Stimulated activated CD4-positive, alpha-beta T cell treated with anti-CD3 and anti-CD28 coated beads, Interleukin-1b, Interleukin-23, amount 100 ng/mL, for 24 hours (primary cell): ENCODE measurements at regions not wholly inside any gene's neighbourhood (a gene's known extent, or its start where the extent isn't known, plus 50 kb on each side); places are given as distances from the start of the nearest gene placed in this dataset.

ENCODE experiments used
- DNase-seq, 4 experiments: peaks; one replicate each; pipeline ENCODE4 v3.0.0-alpha.2; 2020; ENCODE audit warnings: low read depth in 4 of 4, low spot score in 1 of 4

DNA sequence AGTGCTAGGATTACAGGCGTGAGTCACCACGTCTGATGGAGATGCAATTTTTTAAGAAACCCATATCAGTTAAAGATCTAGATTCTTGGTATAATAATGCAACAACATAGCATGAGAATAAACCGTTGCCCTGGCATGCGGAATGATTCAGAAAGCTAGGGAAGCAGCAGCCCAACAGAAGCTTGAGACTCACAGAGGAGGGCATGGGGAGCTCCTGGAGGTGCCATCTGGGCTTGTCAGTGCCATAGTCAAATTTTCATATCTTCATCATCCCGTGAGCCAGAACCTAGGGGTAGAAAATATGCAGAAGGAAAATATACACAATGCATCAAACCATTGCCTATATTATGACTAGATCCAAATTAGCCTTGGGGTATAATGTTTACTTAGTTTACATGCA lies 118.7 kb upstream of the ADAMTS16 start:
- DNase-seq: no peak

DNA sequence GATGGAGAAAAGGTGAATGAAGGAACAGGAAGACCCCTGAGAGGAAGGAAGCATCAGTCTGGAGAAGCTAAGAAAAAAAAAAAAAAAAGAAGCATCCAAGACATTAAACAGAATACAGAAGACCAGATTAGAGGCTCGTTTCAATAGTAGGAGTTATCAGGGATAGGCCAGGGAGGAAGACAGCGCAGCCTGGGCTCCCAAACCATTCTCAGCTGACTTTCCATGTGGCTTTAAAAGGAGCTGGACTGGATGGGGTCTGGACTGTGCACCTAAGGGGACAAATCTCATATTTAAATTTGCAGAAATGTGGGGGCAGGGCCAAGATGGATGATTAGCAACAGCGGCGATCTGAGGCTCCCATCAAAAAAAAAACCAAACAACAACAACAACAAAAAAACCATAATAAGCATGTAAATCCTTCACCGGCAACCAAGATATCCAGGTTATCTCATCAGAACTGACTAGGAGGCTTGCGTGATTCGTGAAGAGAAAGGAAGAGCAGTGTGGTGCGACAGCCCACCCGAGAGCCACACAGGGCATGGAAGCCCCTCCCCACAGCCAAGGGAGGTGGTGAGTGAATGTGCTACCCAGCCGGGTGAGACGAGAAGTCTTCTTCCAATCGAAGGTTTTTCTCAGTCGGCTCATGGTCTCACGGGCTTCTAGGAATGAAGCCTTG lies 114.9 kb upstream of the ADAMTS16 start:
- no peak for DNase-seq

DNA sequence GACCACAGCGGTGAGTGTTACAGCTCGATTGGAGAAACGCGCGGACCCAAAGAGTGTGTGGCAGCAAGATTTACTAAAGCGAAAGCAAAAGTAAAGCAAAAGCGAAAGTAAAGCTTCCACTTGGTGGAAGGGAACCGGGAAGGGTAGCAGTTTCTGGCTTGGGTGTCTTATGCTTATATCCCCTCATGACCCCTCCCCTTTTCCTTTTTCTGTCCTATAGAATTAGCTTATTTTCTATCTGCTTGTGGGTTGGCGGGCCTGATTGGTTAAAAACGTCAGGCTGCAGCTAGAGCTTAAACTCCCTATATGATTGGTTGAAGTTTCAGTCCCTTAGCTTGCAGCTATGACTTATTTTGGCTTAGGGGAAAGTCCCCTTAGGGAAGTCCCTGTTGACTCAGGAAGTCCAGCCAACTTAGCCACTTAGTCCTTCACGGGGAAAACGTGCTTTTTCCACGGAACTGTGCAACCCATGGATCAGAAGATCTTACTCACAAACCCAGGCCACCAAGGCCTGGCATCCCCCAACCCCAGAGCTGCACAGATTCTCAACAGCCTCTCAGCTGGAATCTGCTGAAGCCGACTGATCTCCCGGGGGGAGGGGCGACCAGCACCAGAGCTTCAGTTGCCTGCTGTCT lies 114.2 kb upstream of the ADAMTS16 start:
- no peak for DNase-seq

DNA sequence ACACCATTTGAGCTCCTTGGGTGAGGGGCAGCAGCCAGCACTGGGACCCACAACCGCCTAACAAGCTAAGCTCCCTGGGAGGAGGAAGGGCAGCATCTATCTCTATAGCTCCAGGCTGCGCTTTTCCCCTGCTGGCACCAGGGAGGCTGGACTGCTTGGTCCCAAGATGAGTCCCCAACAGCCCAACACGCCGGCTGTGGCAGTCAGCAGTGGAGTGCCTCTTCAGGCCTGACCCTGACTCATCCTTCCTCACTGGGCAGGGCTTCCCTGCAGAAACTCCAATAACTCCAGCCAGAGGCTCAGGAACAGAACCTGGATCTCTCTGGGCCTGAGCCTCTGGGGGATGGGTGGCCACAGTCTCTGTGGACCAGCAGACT lies 113.7 kb upstream of the ADAMTS16 start:
- no peak for DNase-seq

DNA sequence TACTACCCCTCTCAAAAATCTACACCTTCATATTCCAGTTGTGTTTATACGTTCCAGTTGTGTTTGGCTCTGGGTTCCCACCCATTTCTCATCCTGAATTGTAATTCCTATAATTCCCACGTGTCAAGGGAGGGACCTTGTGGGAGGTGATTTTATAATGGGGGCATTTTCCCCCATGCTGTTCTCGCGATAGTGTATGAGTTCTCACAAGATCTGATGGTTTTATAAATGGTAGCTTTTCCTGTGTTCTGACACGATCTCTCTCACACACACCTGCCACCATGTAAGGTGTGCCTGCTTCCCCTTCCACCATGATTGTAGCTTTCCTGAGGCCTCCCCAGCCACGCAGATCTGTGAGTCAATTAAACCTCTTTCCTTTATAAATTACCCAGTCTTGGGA lies 108.5 kb upstream of the ADAMTS16 start:
- no peak for DNase-seq

DNA sequence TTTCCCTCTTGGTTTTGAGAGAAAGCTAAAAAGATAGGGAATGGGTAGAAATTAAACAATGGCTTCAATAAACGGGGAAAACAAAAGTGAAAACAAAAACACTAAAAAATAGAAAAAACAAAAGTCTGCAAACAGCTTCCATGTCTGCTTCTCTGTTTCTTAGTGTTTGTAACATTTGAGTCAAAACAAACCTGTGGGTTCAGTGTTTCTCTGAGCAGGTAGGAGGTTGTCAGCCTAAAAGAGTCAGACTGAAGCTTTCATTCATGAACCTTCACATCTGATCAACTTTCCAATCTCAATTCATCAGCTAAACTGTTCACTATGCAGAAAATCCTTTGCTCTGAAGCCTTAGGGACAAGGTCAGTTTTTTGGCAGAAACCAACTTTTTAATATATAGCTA lies 102.5 kb upstream of the ADAMTS16 start:
- DNase-seq: no peak

DNA sequence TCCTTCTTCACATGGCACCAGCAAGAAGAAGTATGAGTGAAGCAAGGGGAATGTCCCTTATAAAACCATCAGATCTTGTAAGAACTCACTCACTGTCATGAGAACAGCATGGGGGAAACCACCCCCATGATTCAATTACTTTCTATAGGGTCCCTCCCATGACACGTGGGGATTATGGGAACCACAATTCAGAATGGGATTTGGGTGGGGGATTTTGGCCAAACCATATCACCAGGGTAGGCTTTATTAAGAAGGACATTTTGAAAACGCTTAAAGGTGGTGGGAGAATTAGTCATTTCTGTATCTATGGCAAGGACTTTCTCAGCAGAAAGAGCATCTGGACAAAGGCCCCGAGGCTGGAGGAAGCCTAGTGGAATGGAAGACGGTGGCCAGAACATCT lies 100.2 kb upstream of the ADAMTS16 start:
- DNase-seq: no peak

DNA sequence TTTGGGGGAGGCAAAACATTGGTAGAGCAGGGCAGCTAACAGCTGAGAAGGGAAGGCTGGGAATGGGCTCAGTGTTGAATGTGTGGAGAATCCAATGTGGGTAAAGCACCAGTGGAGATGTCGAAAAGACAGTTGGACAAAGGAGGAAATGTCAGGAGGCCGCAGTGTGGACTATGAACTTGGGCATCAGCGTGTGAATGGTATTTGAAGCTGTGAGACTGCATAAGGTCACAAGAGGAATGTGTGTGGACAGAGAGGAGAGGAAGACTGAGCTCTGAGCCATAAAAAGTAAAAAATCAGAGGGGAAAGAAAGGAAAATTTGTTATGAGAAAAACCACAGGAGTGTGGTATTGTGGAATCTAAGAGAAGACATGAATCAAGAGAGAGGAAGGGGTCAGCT lies 99.4 kb upstream of the ADAMTS16 start:
- DNase-seq: no peak

DNA sequence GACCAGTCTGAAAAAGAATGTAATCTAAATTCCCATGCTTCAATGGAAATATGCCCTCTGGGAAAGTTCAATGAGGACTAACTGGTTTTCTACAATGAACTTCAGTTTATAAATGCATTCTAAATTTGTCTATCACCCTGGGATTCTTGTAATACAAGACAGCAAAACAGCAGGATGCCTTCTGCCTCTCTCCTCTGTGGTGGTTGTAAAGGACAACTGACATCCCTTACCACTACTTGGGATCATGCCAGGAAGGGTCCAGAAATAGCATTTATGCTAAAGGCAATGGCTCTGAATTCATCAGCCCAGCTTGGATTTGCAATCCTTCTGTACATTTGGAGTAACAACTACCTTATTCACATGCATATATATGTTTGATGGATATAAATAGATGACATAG lies 97.3 kb upstream of the ADAMTS16 start:
- no peak for DNase-seq

DNA sequence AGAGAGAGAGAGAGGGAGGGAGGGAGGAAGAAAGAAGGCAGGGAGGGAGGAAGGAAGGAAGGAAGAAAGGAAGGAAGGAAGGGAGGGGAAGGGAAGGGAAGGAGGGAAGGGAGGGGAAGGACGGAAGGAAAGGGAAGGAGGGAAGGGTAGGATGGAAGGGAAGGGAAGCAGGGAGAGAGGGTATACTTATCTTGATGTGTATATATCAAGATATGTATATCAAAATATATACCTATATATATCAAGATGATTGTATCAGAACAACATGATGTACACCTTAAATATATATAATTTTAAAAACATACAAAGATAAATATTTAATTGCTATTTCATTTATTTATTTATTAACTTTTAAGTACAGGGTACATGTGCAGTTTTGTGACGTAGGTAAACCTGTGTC lies 96.8 kb upstream of the ADAMTS16 start:
- no peak for DNase-seq

DNA sequence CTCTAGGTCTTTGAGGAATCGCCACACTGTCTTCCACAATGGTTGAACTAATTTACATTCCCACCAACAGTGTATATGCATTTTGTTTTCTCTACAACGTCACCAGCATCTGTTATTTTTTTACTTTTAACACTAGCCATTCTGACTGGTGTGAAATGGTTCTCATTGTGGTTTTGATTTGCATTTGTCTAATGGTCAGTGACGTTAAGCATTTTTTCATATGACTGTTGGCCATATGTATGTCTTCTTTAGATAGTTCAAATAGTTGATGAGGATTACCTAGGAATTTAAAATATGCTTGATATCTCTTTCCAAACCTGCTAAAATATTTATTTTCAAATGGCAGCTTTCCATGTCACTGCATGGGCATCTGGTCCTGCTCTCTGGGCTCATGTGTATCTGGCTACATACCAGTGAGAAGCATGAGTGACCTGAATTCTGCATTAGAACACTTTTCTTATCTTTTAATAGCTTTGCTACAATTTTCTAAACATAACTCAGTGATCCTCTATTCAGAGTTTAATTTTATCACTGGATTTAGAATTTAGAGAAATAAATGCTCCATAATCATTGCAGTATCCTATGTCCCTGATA lies 95.8 kb upstream of the ADAMTS16 start:
- no peak for DNase-seq

DNA sequence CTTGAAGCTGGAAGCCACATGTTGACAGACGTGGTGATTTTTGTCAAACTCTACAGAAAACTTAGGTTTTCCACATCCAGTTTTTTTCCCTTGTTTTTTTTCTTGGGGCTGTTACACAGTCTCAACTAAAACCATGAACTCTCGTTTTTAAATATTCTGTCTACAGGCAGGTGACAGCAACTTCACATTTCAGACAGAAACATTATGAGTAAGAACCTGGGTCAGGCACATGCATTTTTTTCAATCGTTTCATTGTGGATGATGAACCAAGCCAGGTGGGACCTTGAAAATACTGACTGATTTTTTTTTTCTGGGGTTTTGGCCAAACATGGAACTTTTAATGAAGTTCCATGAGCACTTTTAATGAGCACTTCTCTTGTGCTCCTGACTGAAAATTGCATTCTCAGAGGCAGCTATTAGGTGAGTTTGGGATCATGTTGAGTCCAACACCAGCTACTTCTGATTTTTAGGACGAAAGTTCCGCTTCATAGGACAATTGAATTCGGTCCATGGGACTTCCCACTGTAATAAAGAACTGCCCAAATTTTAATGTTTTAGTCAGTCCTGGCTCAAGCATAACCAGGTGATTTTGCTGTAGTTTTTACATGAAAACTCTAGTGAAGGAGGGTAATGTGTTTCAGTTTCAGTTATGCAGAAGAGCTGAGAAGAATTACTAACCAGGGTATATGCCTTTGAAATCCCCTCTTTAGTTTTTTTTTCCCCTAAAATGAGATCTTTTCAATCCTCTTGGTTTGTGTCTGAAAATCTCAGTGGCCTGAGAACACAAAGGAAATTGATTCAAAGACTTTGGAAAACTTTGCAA lies 93.2 kb upstream of the ADAMTS16 start:
- no peak for DNase-seq

DNA sequence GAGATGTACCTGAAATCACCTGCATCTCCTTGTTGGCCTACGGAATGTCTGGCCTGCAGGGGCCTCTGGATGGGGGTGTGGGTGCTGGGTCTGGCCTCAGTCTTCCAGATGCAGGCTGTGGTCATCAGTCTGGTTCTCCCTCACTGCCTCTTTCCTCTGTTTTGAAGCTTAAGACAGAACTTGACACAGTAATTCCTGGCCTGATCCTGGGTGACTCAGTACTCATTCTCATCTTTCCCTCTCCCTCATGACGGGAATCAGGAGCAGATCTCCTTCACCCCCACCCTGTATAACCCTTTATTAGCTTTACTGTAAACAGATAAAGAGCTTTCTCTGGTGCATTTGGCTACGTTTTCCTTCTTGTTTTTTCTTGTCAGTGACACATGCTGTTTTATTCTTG lies 89.3 kb upstream of the ADAMTS16 start:
- DNase-seq: no peak

DNA sequence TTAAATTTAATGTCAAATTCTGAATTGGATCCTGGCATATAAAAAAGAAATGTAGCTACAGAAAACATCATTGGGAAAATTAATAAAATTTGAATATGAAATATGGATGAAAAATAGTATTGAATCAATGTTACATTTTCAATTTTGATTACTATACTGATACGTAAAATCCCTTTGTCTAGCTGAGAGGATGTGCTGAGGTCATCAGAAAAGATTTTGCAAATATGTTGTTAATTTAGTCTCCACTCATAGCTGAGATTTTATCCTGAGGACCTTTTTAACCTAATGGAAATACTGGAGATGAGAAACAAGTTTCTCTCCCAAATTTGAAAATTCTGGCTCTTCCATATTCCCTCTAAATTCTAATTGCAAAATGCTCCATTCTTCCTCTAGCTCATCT lies 84.4 kb upstream of the ADAMTS16 start:
- no peak for DNase-seq

DNA sequence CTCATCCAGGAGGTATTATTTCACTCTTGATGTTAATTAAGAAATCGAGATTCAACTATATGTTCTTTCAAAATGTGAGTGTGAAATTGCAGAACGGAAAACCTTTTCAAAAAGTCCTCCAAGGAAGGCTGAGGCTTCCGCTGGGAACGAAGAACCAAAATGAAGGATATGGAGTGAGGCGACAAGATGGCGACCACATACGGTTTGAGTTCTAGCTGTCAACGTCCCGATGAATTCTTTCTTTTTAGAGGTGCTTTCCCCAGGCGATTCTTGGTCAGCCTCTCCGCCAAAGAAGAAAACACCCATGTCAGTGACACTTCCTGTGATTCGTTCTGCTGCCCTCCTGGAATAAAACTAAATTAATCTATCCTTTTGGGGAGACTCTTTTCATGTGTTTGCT lies 78.3 kb upstream of the ADAMTS16 start:
- no peak for DNase-seq

DNA sequence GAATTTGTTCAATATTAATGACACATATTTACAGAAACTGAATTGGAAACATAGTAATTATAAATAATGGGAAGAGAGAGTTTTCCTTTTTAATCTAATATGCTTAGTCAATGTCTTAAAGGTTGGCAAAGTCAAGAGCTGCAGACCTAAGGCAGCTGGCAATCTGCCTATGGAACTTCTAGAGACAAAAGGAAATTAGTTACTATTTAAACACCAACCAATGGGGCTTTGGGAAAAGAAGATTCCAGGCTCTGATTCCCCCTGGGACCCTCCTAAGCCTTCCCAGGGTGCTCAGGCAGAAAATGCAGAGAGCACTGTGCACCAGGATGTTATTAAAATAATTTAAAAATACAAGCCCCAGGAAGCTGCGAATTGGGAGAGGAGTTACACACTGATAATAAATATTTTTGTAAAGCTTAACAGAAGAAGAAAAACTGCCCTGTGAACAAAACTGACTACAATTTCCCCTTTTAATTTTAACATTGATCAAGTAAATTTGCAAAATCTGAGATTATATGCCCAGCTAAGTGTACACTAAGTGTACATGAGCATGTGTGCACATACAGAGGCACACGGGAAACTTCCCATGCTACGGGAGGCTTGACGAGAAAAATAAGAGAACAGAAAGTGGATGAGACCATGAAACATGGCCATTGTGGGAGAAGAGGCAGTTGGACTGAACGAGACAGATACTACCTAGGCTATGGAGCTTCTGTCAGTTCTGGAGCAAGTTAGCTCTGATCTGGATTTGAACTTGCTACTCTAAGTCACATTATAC lies 77.4 kb upstream of the ADAMTS16 start:
- no peak for DNase-seq

DNA sequence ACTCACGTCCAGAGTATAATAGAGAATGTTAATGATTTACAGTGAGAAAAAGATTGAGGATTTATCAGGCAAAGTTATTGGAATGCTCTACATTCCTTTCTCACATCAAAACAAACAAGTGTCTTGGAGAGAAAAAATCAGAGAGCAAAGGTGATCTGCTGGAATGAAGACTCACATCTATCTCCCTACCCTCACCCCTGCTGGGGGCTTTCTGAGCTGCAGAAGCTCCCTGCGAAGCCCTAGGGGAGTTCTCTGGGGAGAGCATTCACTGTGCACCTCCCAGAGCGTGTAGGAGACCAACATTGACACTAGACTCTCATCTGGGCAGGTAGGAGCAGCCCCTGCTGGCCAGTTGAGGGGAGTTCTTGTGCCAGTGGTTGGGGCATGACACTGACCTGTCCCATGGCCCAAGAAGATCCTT lies 76.6 kb upstream of the ADAMTS16 start:
- DNase-seq: no peak

DNA sequence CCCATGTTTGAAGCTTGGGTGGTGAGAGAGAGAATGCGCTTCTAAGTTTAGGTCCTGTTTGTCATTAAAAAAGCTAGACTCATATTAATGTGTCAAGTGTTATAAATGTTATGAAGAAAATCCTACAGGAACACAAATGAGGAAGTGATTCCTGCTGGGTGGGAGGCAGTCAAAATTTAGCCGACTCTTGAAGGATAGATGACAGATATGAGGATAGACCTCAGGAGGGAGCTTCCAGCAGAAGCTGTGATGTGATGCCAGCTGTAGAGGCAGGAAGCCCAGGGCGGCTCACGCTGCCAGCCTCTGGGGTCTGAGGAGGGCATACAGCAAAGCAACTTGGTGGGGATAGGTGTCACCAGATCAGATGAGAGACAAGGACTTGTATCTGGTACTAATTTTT lies 74.7 kb upstream of the ADAMTS16 start:
- no peak for DNase-seq

DNA sequence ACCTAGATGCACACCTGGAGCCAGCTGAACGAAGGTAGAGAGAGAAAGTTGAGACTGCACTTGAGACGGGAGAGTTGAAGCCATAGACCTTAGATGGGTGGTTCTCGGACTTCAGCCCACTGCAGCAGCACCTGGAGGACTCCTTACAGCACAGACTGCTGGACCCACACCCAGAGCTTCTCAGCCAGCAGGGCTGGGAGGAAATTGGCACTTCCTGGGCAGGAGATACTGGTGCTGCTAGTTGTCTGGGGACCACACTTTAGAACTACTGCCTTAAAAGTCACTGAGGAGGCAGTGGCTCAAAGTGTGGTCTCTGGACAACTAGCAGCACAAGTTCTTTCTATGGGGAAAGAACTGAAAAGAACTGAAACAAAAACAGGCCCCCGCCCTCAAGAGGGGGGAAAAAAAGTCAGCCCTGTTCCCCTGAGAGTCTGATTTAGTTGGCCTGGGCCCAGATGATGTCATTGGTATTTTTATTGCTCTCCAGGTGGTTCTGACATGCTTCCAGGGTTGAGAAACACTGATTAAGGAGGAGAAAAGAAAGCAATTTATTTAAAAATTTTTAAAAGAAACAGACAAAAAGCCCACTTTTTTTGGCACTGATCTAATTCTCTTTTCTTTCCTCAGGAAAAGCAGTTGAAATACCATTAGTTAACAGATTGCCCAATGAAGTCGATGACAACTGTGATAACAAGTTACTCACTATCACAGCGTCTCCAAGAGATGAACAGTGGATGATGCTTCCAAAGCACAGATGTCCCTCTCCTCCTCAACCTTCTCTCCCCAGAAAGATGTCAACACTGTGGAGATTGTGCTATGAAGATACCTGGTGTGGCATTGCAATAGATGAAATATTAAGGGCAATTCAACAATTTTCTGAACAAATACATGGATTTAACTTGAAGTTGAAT lies 73.6 kb upstream of the ADAMTS16 start:
- DNase-seq: no peak

DNA sequence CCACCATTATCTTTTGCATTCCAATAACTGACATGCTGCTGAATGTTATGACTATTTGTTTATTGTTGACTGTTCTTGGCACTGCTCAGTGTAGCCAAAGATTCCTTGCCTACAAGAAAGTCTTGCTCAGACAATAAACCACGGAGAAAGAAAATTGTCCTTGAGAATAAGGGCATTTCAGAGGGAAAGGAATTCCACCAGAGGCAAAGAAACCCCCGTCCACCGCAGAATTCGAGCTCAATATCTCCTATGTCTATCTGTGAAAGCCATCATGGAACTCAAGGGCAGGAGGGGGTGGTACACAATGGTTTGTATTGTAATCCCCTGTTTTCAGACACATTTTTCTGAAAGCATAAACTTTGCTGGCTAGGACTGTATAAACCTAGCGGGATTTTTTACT lies 70.3 kb upstream of the ADAMTS16 start:
- no peak for DNase-seq
